Fibroblast of lung (primary cell): ENCODE measurements at regions not wholly inside any gene's neighbourhood (a gene's known extent, or its start where the extent isn't known, plus 50 kb on each side); places are given as distances from the start of the nearest gene placed in this dataset.
A peak's percentile ranks its signal among the peaks of the same experiment; 100 is the strongest.

Source experiments
- DNase-seq, 2 donors: peaks; one replicate each; pipeline versions ENCODE4 v3.0.0 to v3.0.0-alpha.2; 2010; ENCODE audit warnings: low read depth in 2 of 2
- H2AFZ ChIP-seq: 2 replicates; pipeline ENCODE4 v1.5.1; 2012; ENCODE audit warnings: low read length, control low read depth, inconsistent platforms
- H3K27ac ChIP-seq: 2 replicates; pipeline ENCODE4 v1.5.1; 2011; ENCODE audit warnings: low read length, control low read depth; ENCODE audit not compliant: insufficient read depth
- H3K27me3 ChIP-seq: 2 replicates; pipeline ENCODE4 v1.5.1; 2011; ENCODE audit warnings: mild to moderate bottlenecking, low read length; ENCODE audit not compliant: control insufficient read depth, insufficient read depth
- H3K36me3 ChIP-seq: 2 replicates; pipeline ENCODE4 v1.5.1; 2011; ENCODE audit warnings: low read length; ENCODE audit not compliant: control insufficient read depth, insufficient read depth
- H3K4me1 ChIP-seq: 2 replicates; pipeline ENCODE4 v1.5.1; 2011; ENCODE audit warnings: low read length; ENCODE audit not compliant: control insufficient read depth, insufficient read depth; ENCODE audit errors: extremely low read depth
- H3K4me2 ChIP-seq: 2 replicates; pipeline ENCODE4 v1.5.1; 2011; ENCODE audit warnings: low read length, control low read depth; ENCODE audit not compliant: insufficient read depth; ENCODE audit errors: extremely low read depth
- H3K4me3 ChIP-seq, 4 experiments: fragments of 200-600 bp in 1 of 4; sonication (generic) in 1 of 4; replicated peaks in 1 of 4; 2 replicates each; pipeline ENCODE4 v1.5.1; 2011 to 2016; ENCODE audit warnings: low read length in 4 of 4, low read depth in 3 of 4, mild to moderate bottlenecking in 3 of 4, control low read depth in 2 of 4, inconsistent platforms in 1 of 4, mixed read lengths in 1 of 4; ENCODE audit not compliant: insufficient read depth in 1 of 4; ENCODE audit errors: control extremely low read depth in 1 of 4
- H3K79me2 ChIP-seq: 2 replicates; pipeline ENCODE4 v1.5.1; 2012; ENCODE audit warnings: mild to moderate bottlenecking, low read length, inconsistent platforms; ENCODE audit not compliant: control insufficient read depth, insufficient read depth
- H3K9ac ChIP-seq: 2 replicates; pipeline ENCODE4 v1.5.1; 2011; ENCODE audit warnings: mild to moderate bottlenecking, low read length, control low read depth; ENCODE audit not compliant: insufficient read depth
- H3K9me3 ChIP-seq: 2 replicates; pipeline ENCODE4 v1.5.1; 2012; ENCODE audit warnings: low read depth, low read length; ENCODE audit not compliant: control insufficient read depth, insufficient read depth
- H4K20me1 ChIP-seq: 2 replicates; pipeline ENCODE4 v1.5.1; 2011; ENCODE audit warnings: low read length; ENCODE audit not compliant: control insufficient read depth, insufficient read depth; ENCODE audit errors: extremely low read depth
- EZH2 ChIP-seq: IDR thresholded peaks from 2 replicates; pipeline ENCODE4 v1.5.1; 2012; ENCODE audit warnings: low read length, control low read depth, mild to moderate bottlenecking; ENCODE audit errors: missing control alignments
- TF ChIP-seq, protein P1 (sequence below), 2 donors: IDR thresholded peaks in 1 of 2; conservative IDR thresholded peaks in 1 of 2; 1 replicate in 1 of 2; 2 replicates in 1 of 2; pipeline ENCODE4 v1.5.1; 2011 to 2012; ENCODE audit warnings: low read length in 2 of 2, control low read depth in 1 of 2, inconsistent platforms in 1 of 2, low read depth in 1 of 2, mild to moderate bottlenecking in 1 of 2

- no peak overlapping the region for H3K4me2 ChIP-seq
- no peaks in the 10 kb centered on the region for H3K79me2 ChIP-seq
- no peak overlapping the region for H3K9ac ChIP-seq
- H3K4me3 ChIP-seq: no peak overlapping the region
- TF ChIP-seq, protein P1, sequence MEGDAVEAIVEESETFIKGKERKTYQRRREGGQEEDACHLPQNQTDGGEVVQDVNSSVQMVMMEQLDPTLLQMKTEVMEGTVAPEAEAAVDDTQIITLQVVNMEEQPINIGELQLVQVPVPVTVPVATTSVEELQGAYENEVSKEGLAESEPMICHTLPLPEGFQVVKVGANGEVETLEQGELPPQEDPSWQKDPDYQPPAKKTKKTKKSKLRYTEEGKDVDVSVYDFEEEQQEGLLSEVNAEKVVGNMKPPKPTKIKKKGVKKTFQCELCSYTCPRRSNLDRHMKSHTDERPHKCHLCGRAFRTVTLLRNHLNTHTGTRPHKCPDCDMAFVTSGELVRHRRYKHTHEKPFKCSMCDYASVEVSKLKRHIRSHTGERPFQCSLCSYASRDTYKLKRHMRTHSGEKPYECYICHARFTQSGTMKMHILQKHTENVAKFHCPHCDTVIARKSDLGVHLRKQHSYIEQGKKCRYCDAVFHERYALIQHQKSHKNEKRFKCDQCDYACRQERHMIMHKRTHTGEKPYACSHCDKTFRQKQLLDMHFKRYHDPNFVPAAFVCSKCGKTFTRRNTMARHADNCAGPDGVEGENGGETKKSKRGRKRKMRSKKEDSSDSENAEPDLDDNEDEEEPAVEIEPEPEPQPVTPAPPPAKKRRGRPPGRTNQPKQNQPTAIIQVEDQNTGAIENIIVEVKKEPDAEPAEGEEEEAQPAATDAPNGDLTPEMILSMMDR (conservative IDR thresholded peaks at IDR 0.05 in 1 of 2, IDR thresholded peaks at IDR 0.05 in 1 of 2; ENCODE audit: low read depth in 1 of 2, low read length in 2 of 2): no peak
- no peak for TF ChIP-seq EZH2
- H3K36me3 ChIP-seq: no peaks in the 10 kb centered on the region
- no peaks in the 10 kb centered on the region for H4K20me1 ChIP-seq
- no peaks in the 10 kb centered on the region for H3K27me3 ChIP-seq
- H2AFZ ChIP-seq: no peak overlapping the region
- H3K4me1 ChIP-seq: no peaks in the 10 kb centered on the region
- H3K9me3 ChIP-seq: no peaks in the 10 kb centered on the region
- H3K27ac ChIP-seq: no peak overlapping the region
- DNase-seq: no peak
These were observed 426.3 kb upstream of the NOX3 start for GRCh38 chr6:155881826-155882526.

GRCh38 chr6:155880900-155881299 is 425.3 kb upstream of the NOX3 start:
- TF ChIP-seq, protein P1 (conservative IDR thresholded peaks at IDR 0.05 in 1 of 2, IDR thresholded peaks at IDR 0.05 in 1 of 2; ENCODE audit: low read depth in 1 of 2, low read length in 2 of 2): no peak
- no peak for TF ChIP-seq EZH2
- H2AFZ ChIP-seq: no peak overlapping the region
- H3K4me2 ChIP-seq: peak overlapping the region; percentile 68

GRCh38 chr6:155872961-155873360 is 417.3 kb upstream of the NOX3 start:
- Histone ChIP-seq H4K20me1 (no peaks in the 10 kb centered on the region), H3K36me3 (no peaks in the 10 kb centered on the region), H3K27me3 (no peaks in the 10 kb centered on the region), H3K4me1 (no peaks in the 10 kb centered on the region), H3K4me2 (no peak overlapping the region), H2AFZ (no peak overlapping the region), H3K79me2 (no peaks in the 10 kb centered on the region), H3K9ac (no peak overlapping the region), H3K9me3 (no peaks in the 10 kb centered on the region), H3K27ac (no peak overlapping the region), H3K4me3 (no peak overlapping the region)
- no peak for DNase-seq
- TF ChIP-seq EZH2: no peak
- TF ChIP-seq, protein P1 (conservative IDR thresholded peaks at IDR 0.05 in 1 of 2, IDR thresholded peaks at IDR 0.05 in 1 of 2; ENCODE audit: low read depth in 1 of 2, low read length in 2 of 2): no peak

More at GRCh38 chr6:155880900-155881299, 425.3 kb upstream of the NOX3 start:
- peak; percentile 51 to 62 for DNase-seq
- no peaks in the 10 kb centered on the region for H3K36me3 ChIP-seq
- H3K9ac ChIP-seq: no peak overlapping the region
- H3K27ac ChIP-seq: no peak overlapping the region
- H3K9me3 ChIP-seq: no peaks in the 10 kb centered on the region
- H4K20me1 ChIP-seq: no peaks in the 10 kb centered on the region
- no peak overlapping the region for H3K4me3 ChIP-seq
- H3K4me1 ChIP-seq: no peaks in the 10 kb centered on the region
- H3K79me2 ChIP-seq: no peaks in the 10 kb centered on the region
- H3K27me3 ChIP-seq: no peaks in the 10 kb centered on the region
